HG02571 (cell line): ENCODE measurements at regions not wholly inside any gene's neighbourhood (a gene's known extent, or its start where the extent isn't known, plus 50 kb on each side); places are given as distances from the start of the nearest gene placed in this dataset.

Experiments
- ATAC-seq: cut with Tn5 transposase; IDR thresholded peaks from one replicate; pipeline ENCODE4 v1.9.1; 2021; ENCODE audit warnings: mild to moderate bottlenecking, moderate library complexity; ENCODE audit not compliant: unreplicated experiment

- ATAC-seq: no peak
Observed at GRCh38 chr12:67453191-67453590, 184.0 kb downstream of the CAND1 start.

GRCh38 chr12:67455236-67455635, 186.1 kb downstream of the CAND1 start:
- no peak for ATAC-seq

GRCh38 chr12:67456431-67456901, 187.3 kb downstream of the CAND1 start:
- no peak for ATAC-seq

- ATAC-seq: no peak
Observed at GRCh38 chr12:67457136-67457535, 188.0 kb downstream of the CAND1 start.

- no peak for ATAC-seq
Observed at GRCh38 chr12:67457778-67458665, 188.9 kb downstream of the CAND1 start.

- ATAC-seq: no peak
Observed at GRCh38 chr12:67459173-67459572, 189.4 kb upstream of the DYRK2 start.

GRCh38 chr12:67459578-67459977, 189.0 kb upstream of the DYRK2 start:
- no peak for ATAC-seq

- no peak for ATAC-seq
Observed at GRCh38 chr12:67460388-67460787, 188.2 kb upstream of the DYRK2 start.

GRCh38 chr12:67468549-67469245, 179.8 kb upstream of the DYRK2 start:
- no peak for ATAC-seq

GRCh38 chr12:67469666-67470065, 178.9 kb upstream of the DYRK2 start:
- ATAC-seq: no peak

- no peak for ATAC-seq
Observed at GRCh38 chr12:67471810-67472209, 176.7 kb upstream of the DYRK2 start.

- no peak for ATAC-seq
Observed at GRCh38 chr12:67472539-67472938, 176.0 kb upstream of the DYRK2 start.

- no peak for ATAC-seq
Observed at GRCh38 chr12:67474934-67475620, 173.5 kb upstream of the DYRK2 start.

GRCh38 chr12:67475725-67476124, 172.8 kb upstream of the DYRK2 start:
- no peak for ATAC-seq

- no peak for ATAC-seq
Observed at GRCh38 chr12:67477681-67478265, 170.8 kb upstream of the DYRK2 start.

- peak; percentile 62 for ATAC-seq
Observed at GRCh38 chr12:67482751-67483661, 165.5 kb upstream of the DYRK2 start.

GRCh38 chr12:67483871-67484554, 164.5 kb upstream of the DYRK2 start:
- ATAC-seq: peak; percentile 36

GRCh38 chr12:67484791-67485480, 163.6 kb upstream of the DYRK2 start:
- no peak for ATAC-seq

GRCh38 chr12:67486671-67487070, 161.9 kb upstream of the DYRK2 start:
- ATAC-seq: no peak
